ENCODE measurements at regions not wholly inside any gene's neighbourhood (a gene's known extent, or its start where the extent isn't known, plus 50 kb on each side); places are given as distances from the start of the nearest gene placed in this dataset.

- no peak for DNase-seq (ENCODE audit: low spot score)
Observed at GRCh38 chr5:37991301-37992299, 151.8 kb upstream of the GDNF start.

GRCh38 chr5:37989884-37990283 is 150.0 kb upstream of the GDNF start:
- H3K9me3 Mint-ChIP-seq (ENCODE audit: unreplicated experiment): no peaks in the 10 kb centered on the region
- no peaks in the 10 kb centered on the region for H3K36me3 Mint-ChIP-seq (ENCODE audit: low read depth, unreplicated experiment)
- H3K27me3 Mint-ChIP-seq (ENCODE audit: unreplicated experiment): no peaks in the 10 kb centered on the region
- no peak overlapping the region for H3K4me3 Mint-ChIP-seq (ENCODE audit: unreplicated experiment)
- no peaks in the 10 kb centered on the region for H3K4me1 Mint-ChIP-seq (ENCODE audit: unreplicated experiment)
- H3K27ac Mint-ChIP-seq (ENCODE audit: unreplicated experiment): no peak overlapping the region
- DNase-seq (ENCODE audit: low spot score): no peak
- TF ChIP-seq CTCF (IDR thresholded peaks at IDR 0.05; ENCODE audit: unreplicated experiment): no peak

More at GRCh38 chr5:37991301-37992299, 151.8 kb upstream of the GDNF start:
- no peaks in the 10 kb centered on the region for H3K9me3 Mint-ChIP-seq (ENCODE audit: unreplicated experiment)
- H3K27ac Mint-ChIP-seq (ENCODE audit: unreplicated experiment): no peak overlapping the region
- no peaks in the 10 kb centered on the region for H3K4me1 Mint-ChIP-seq (ENCODE audit: unreplicated experiment)
- no peak for TF ChIP-seq CTCF (IDR thresholded peaks at IDR 0.05; ENCODE audit: unreplicated experiment)
- no peak overlapping the region for H3K4me3 Mint-ChIP-seq (ENCODE audit: unreplicated experiment)
- H3K27me3 Mint-ChIP-seq (ENCODE audit: unreplicated experiment): peaks cover 2% of the 10 kb centered on the region
- no peaks in the 10 kb centered on the region for H3K36me3 Mint-ChIP-seq (ENCODE audit: low read depth, unreplicated experiment)

- Mint-ChIP-seq H3K27ac (ENCODE audit: unreplicated experiment) (no peak overlapping the region), H3K4me3 (ENCODE audit: unreplicated experiment) (no peak overlapping the region), H3K27me3 (ENCODE audit: unreplicated experiment) (no peaks in the 10 kb centered on the region), H3K9me3 (ENCODE audit: unreplicated experiment) (no peaks in the 10 kb centered on the region), H3K36me3 (ENCODE audit: low read depth, unreplicated experiment) (no peaks in the 10 kb centered on the region), H3K4me1 (ENCODE audit: unreplicated experiment) (no peaks in the 10 kb centered on the region)
- DNase-seq (ENCODE audit: low spot score): no peak
- TF ChIP-seq CTCF (IDR thresholded peaks at IDR 0.05; ENCODE audit: unreplicated experiment): no peak
Observed at GRCh38 chr5:37988454-37989046, 148.7 kb upstream of the GDNF start.

GRCh38 chr5:37984300-37984699 is 144.5 kb upstream of the GDNF start:
- no peak for TF ChIP-seq CTCF (IDR thresholded peaks at IDR 0.05; ENCODE audit: unreplicated experiment)
- H3K36me3 Mint-ChIP-seq (ENCODE audit: low read depth, unreplicated experiment): no peaks in the 10 kb centered on the region

GRCh38 chr5:37983463-37983862 is 143.6 kb upstream of the GDNF start:
- H3K9me3 Mint-ChIP-seq (ENCODE audit: unreplicated experiment): no peaks in the 10 kb centered on the region
- no peak overlapping the region for H3K27ac Mint-ChIP-seq (ENCODE audit: unreplicated experiment)
- DNase-seq (ENCODE audit: low spot score): no peak
- H3K27me3 Mint-ChIP-seq (ENCODE audit: unreplicated experiment): no peaks in the 10 kb centered on the region
- H3K4me3 Mint-ChIP-seq (ENCODE audit: unreplicated experiment): no peak overlapping the region
- H3K4me1 Mint-ChIP-seq (ENCODE audit: unreplicated experiment): no peaks in the 10 kb centered on the region
- no peak for TF ChIP-seq CTCF (IDR thresholded peaks at IDR 0.05; ENCODE audit: unreplicated experiment)
- H3K36me3 Mint-ChIP-seq (ENCODE audit: low read depth, unreplicated experiment): no peaks in the 10 kb centered on the region

More at GRCh38 chr5:37984300-37984699, 144.5 kb upstream of the GDNF start:
- H3K9me3 Mint-ChIP-seq (ENCODE audit: unreplicated experiment): no peaks in the 10 kb centered on the region
- H3K4me1 Mint-ChIP-seq (ENCODE audit: unreplicated experiment): no peaks in the 10 kb centered on the region
- no peaks in the 10 kb centered on the region for H3K27me3 Mint-ChIP-seq (ENCODE audit: unreplicated experiment)
- no peak for DNase-seq (ENCODE audit: low spot score)
- H3K27ac Mint-ChIP-seq (ENCODE audit: unreplicated experiment): no peak overlapping the region
- H3K4me3 Mint-ChIP-seq (ENCODE audit: unreplicated experiment): no peak overlapping the region
